ENCODE measurements at regions not wholly inside any gene's neighbourhood (a gene's known extent, or its start where the extent isn't known, plus 50 kb on each side); places are given as distances from the start of the nearest gene placed in this dataset.

- no peak for TF ChIP-seq CREB3 (tag; conservative IDR thresholded peaks at IDR 0.05; ENCODE audit: low read depth)
- peak; percentile 86 for TF ChIP-seq BCOR (IDR thresholded peaks at IDR 0.05)
- TF ChIP-seq POLR2G (IDR thresholded peaks at IDR 0.05; ENCODE audit: low read depth, low read length), result no peak
- TF ChIP-seq ATF1 (CRISPR knock-in tag; IDR thresholded peaks at IDR 0.05), result no peak
- TF ChIP-seq ATF1 (tag; IDR thresholded peaks at IDR 0.05), result peak; percentile 30; the same call in 1 of the 2 replicates
- peak; percentile 23 to 64; a peak in 3 of 4 replicates for TF ChIP-seq KDM1A (IDR thresholded peaks at IDR 0.05)
- TF ChIP-seq JUND (IDR thresholded peaks at IDR 0.05; ENCODE audit: borderline replicate concordance, low read depth, low read length), result peak; percentile 68
- peak; percentile 39; the same call in 2 of the 3 replicates for TF ChIP-seq JUND (tag; IDR thresholded peaks at IDR 0.05; ENCODE audit: borderline replicate concordance, low read depth, low read length)
- peak; percentile 36; the same call in 1 of the 2 replicates for TF ChIP-seq MYC (IDR thresholded peaks at IDR 0.05; ENCODE audit: low read depth, low read length)
- no peak for TF ChIP-seq MYC (CRISPR knock-in tag; IDR thresholded peaks at IDR 0.05; ENCODE audit: borderline replicate concordance, low read depth)
- TF ChIP-seq MAFG (tag; conservative IDR thresholded peaks at IDR 0.05), result no peak
- TF ChIP-seq NFYB (IDR thresholded peaks at IDR 0.05; ENCODE audit: extremely low read depth, insufficient read length), result peak; percentile 54
- TF ChIP-seq MAX (CRISPR knock-in tag; IDR thresholded peaks at IDR 0.05), result peak; percentile 41; the same call in 1 of the 2 replicates
- peak; percentile 34 for TF ChIP-seq CHD4 (IDR thresholded peaks at IDR 0.05; ENCODE audit: insufficient read depth, insufficient replicate concordance, low read depth, low read length, poor library complexity, severe bottlenecking)
- TF ChIP-seq HDGF (IDR thresholded peaks at IDR 0.05), result 0 out of 2 replicates have a peak, but pooled peaks have one; percentile 74
- TF ChIP-seq ESRRB (CRISPR knock-in tag; IDR thresholded peaks at IDR 0.05; ENCODE audit: borderline replicate concordance), result 0 out of 2 replicates have a peak, but pooled peaks have one; percentile 44
- peak; percentile 83 for TF ChIP-seq L3MBTL2 (IDR thresholded peaks at IDR 0.05)
- peak; percentile 65; the same call in 1 of the 2 replicates for TF ChIP-seq FOSL1 (tag; conservative IDR thresholded peaks at IDR 0.05)
- TF ChIP-seq ZNF639 (CRISPR knock-in tag; conservative IDR thresholded peaks at IDR 0.05 in 1 of 2, IDR thresholded peaks at IDR 0.05 in 1 of 2), result 0 out of 4 replicates have a peak, but pooled peaks of 1 of the 2 experiments have one; percentile 22
- no peak for TF ChIP-seq ZNF41 (CRISPR knock-in tag; conservative IDR thresholded peaks at IDR 0.05)
- TF ChIP-seq XRCC3 (IDR thresholded peaks at IDR 0.05), result no peak
- TF ChIP-seq KAT2B (IDR thresholded peaks at IDR 0.05; ENCODE audit: low read depth, low read length), result no peak
- TF ChIP-seq RCOR1 (IDR thresholded peaks at IDR 0.05; ENCODE audit: borderline replicate concordance in 1 of 2, low read depth in 2 of 2, low read length in 2 of 2), result peak in 1 of 2 experiments; percentile 49; a peak in 1 of 4 replicates
- TF ChIP-seq MAFF (IDR thresholded peaks at IDR 0.05; ENCODE audit: low read length), result no peak
- peak; percentile 95 for TF ChIP-seq RBM25 (IDR thresholded peaks at IDR 0.05; ENCODE audit: low read depth, low read length, severe bottlenecking)
- peak; percentile 33; the same call in 1 of the 2 replicates for TF ChIP-seq CBFA2T3 (IDR thresholded peaks at IDR 0.05)
- TF ChIP-seq CBX8 (IDR thresholded peaks at IDR 0.05; ENCODE audit: borderline replicate concordance, extremely low read depth, low read depth, low read length, poor library complexity, severe bottlenecking), result no peak
Observed at GRCh38 chr1:59008599-59009347, 224.9 kb upstream of the JUN start (continued).
